ENCODE measurements at regions not wholly inside any gene's neighbourhood (a gene's known extent, or its start where the extent isn't known, plus 50 kb on each side); places are given as distances from the start of the nearest gene placed in this dataset.

DNA sequence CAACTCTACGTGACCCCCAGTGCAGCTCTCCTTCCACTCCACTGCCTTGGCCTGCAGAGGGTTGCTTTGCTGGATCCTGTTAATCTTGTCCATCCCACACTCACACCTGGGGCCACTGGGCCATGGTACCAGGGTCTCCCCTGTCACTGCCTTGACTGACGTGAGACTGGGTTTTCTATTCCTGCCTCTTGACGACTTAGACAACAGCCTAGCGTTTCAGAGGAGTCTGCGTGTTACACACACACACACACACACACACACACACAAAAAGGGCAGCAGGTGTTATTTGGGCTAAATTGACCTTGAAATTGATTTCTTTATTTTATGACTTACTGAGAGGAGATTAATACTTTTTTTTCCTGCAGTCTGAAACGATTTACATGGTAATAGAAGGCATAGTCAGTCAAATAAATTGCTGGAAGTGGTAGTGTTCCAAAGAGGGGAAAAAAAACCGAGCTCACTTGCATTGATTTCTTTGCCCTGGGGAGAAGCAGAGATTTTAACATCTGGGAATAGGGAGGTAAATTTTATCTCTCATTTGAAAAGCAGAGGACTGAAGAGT, 492.3 kb upstream of the EEF2KMT start:
- peaks cover 4% of the 10 kb centered on the region for H3K9me3 Mint-ChIP-seq

DNA sequence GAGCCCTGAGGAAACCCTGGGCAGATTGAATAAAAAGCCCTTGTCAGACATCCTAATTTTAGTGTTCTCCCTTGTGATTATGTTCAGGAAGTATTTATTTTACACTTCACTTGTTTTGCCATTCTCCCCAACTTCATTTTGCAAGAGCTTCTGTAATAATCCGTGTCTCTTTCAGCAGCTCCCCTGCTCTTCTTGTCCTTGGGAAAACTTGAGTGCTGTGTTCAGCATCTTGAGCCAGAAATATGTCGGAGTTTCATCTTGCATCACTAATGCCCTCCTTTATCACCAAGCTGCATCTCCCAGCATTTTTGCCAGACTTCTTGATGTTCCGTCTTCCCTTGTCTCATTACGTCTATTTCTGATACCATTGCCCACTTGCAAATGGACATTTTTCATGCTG, 486.5 kb upstream of the EEF2KMT start:
- H3K9me3 Mint-ChIP-seq, result peaks cover 12% of the 10 kb centered on the region
- H3K4me3 Mint-ChIP-seq, result no peak overlapping the region
- H3K36me3 Mint-ChIP-seq, result no peaks in the 10 kb centered on the region
- peaks cover 7% of the 10 kb centered on the region for H3K27me3 Mint-ChIP-seq
- no peaks in the 10 kb centered on the region for H3K4me1 Mint-ChIP-seq
- no peak overlapping the region for H3K27ac Mint-ChIP-seq
- no peak for ATAC-seq

More for the DNA sequence above, 492.3 kb upstream of the EEF2KMT start:
- no peaks in the 10 kb centered on the region for H3K4me1 Mint-ChIP-seq
- no peaks in the 10 kb centered on the region for H3K27me3 Mint-ChIP-seq
- H3K36me3 Mint-ChIP-seq, result no peaks in the 10 kb centered on the region
- H3K4me3 Mint-ChIP-seq, result no peak overlapping the region
- H3K27ac Mint-ChIP-seq, result no peak overlapping the region
- ATAC-seq, result no peak

DNA sequence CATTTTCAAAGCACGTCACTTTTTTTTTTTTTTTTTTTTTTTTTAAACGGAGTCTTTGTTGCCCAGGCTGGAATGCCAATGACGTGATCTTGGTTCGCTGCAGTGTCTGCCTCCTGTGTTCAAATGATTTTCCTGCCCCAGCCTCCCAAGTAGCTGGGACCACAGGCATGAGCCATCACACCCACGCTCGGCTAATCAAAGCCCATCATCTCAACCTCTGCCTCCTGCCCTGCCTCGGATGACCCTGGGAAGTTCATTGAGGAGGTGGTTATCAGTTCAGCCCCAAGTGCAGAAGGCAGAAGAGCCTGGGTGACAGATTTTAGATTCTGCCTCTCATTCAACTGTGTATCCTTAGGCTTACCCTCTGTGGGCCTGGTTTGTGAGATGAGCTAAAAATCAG, 484.9 kb upstream of the EEF2KMT start:
- no peak for ATAC-seq
- peaks cover 8% of the 10 kb centered on the region for H3K9me3 Mint-ChIP-seq
- peaks cover 9% of the 10 kb centered on the region for H3K27me3 Mint-ChIP-seq
- H3K4me3 Mint-ChIP-seq, result no peak overlapping the region
- no peaks in the 10 kb centered on the region for H3K36me3 Mint-ChIP-seq
- no peak overlapping the region for H3K27ac Mint-ChIP-seq
- H3K4me1 Mint-ChIP-seq, result no peaks in the 10 kb centered on the region

DNA sequence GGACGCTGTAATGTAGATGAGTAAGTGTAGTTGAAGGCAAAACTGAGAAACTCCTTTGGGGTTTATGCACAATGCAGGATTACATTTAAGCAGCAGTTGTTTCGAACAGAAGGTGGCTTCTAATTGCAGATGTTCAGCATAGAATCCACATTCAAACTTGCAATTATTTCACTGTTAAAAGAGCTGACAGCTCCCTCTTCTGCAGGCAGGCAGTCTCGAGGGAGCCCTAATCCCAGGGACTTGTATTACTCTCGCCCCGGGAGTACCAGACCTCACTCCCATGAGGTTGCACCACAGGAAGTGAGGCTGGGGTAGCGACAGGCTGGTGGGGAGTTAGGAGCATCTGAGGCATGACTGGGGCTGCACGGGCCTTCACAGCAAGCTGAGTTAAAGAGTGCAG, 484.3 kb upstream of the EEF2KMT start:
- H3K36me3 Mint-ChIP-seq, result no peaks in the 10 kb centered on the region
- H3K9me3 Mint-ChIP-seq, result peaks cover 8% of the 10 kb centered on the region
- no peak overlapping the region for H3K4me3 Mint-ChIP-seq
- H3K27ac Mint-ChIP-seq, result no peak overlapping the region
- H3K4me1 Mint-ChIP-seq, result no peaks in the 10 kb centered on the region
- H3K27me3 Mint-ChIP-seq, result peaks cover 9% of the 10 kb centered on the region
- ATAC-seq, result no peak

DNA sequence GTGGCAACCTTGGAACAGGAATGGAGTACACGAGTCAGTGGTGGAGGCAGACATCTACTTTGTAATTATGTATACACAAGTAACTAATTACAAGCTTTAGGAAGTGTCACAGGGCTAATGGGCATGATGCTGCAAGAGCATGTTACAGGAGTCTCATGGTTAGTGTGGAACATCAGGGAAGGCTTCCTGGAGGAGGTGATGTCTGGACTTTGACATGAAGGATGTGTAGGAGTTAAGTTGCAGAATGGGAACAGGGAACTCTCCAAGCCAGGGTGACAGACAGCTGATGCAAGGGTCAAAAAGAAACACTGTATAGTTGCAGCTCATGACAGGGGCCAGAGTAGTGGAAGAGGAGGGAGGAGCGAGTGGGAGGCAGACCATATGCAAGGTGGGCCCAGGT, 483.8 kb upstream of the EEF2KMT start:
- Mint-ChIP-seq H3K9me3 (peaks cover 8% of the 10 kb centered on the region), H3K27ac (no peak overlapping the region), H3K4me3 (no peak overlapping the region), H3K27me3 (peaks cover 9% of the 10 kb centered on the region), H3K36me3 (no peaks in the 10 kb centered on the region), H3K4me1 (no peaks in the 10 kb centered on the region)
- ATAC-seq, result no peak

DNA sequence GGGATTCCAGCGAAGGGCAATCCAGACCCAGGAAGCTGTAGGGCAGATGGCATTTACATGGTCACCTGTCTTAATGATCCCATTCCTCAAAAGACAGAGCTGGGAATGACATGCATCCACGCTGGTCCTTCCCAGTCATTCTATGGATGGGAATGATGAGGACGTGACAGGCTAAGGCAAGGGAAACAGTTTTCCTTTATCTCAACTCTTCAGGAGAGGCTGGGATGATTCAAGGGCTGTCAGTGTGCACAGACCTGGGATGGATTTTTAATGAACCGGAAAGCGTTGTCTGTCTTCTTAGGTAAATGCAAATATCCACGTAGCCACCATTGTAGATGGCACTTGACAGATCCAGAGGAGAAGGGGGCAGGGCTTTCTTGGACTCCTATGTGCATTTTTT, 483.2 kb upstream of the EEF2KMT start:
- Mint-ChIP-seq H3K36me3 (no peaks in the 10 kb centered on the region), H3K27me3 (peaks cover 9% of the 10 kb centered on the region), H3K4me3 (no peak overlapping the region), H3K4me1 (no peaks in the 10 kb centered on the region), H3K27ac (no peak overlapping the region), H3K9me3 (peaks cover 8% of the 10 kb centered on the region)
- ATAC-seq, result no peak

DNA sequence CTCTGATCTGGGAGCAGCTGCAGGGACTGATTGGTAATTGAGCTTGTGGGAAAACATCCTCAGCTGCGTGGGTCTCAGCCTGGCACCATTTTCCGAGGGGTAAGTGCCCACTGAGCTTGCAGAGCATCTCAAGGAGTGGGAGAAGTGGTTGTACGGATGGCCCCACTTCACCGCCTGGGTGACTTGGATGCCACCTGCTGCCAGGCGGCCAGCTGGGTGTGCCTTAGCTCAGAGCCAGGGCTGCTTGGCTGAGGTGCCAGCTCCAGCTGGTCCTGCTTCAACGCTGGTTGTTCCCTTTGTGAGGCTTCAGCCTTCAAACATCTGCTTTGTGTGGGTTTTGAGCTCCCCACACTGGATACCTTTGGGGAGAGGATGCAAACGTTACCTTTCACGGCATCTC, 482.7 kb upstream of the EEF2KMT start:
- peaks cover 9% of the 10 kb centered on the region for H3K27me3 Mint-ChIP-seq
- no peak for ATAC-seq
- no peaks in the 10 kb centered on the region for H3K36me3 Mint-ChIP-seq

DNA sequence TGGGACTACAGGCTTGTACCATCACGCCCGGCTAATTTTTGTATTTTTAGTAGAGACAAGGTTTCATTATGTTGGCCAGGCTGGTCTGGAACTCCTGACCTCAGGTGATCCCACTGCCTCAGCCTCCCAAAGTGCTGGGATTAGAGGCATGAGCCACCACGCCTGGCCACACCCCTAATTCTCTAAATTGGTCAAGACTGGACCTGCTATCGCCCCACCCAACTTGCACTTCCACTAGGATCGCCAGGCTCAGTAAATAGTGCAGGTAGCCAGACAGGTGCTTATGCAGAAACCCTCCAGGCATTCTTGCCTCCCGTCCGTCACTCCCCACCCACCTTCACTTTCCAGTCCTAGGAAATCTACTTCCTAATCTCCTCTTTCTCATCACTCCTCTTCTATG, 481.4 kb upstream of the EEF2KMT start:
- Mint-ChIP-seq H3K4me3 (no peak overlapping the region), H3K9me3 (peaks cover 8% of the 10 kb centered on the region)

More for the DNA sequence above, 482.7 kb upstream of the EEF2KMT start:
- H3K27ac Mint-ChIP-seq, result no peak overlapping the region
- no peak overlapping the region for H3K4me3 Mint-ChIP-seq
- H3K4me1 Mint-ChIP-seq, result no peaks in the 10 kb centered on the region
- H3K9me3 Mint-ChIP-seq, result peaks cover 8% of the 10 kb centered on the region

DNA sequence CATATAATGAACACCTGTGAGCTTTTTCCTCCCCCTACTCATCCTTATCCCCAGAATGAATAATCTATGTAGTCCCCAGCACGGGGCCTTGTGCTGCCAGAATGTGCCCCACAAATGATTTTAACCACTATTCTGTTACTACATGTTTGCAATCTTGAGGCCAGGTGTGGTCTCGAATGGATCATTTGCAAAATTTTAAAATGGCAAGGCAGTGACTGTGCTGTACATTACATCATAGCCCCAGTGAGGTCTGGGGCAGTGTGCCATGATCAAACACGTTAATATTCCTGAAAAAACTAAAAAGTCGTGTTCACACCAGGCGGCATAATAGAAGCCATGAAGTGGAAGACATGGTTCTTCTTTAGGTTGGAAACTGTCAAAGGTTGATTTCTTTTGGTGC, 479.9 kb upstream of the EEF2KMT start:
- H3K9me3 Mint-ChIP-seq, result peaks cover 14% of the 10 kb centered on the region
- H3K4me1 Mint-ChIP-seq, result no peaks in the 10 kb centered on the region
- H3K36me3 Mint-ChIP-seq, result no peaks in the 10 kb centered on the region
- no peak overlapping the region for H3K4me3 Mint-ChIP-seq
- H3K27me3 Mint-ChIP-seq, result peaks cover 9% of the 10 kb centered on the region
- H3K27ac Mint-ChIP-seq, result no peak overlapping the region
- no peak for ATAC-seq

More for the DNA sequence above, 481.4 kb upstream of the EEF2KMT start:
- peaks cover 9% of the 10 kb centered on the region for H3K27me3 Mint-ChIP-seq
- ATAC-seq, result no peak
- no peaks in the 10 kb centered on the region for H3K4me1 Mint-ChIP-seq
- H3K36me3 Mint-ChIP-seq, result no peaks in the 10 kb centered on the region
- no peak overlapping the region for H3K27ac Mint-ChIP-seq

DNA sequence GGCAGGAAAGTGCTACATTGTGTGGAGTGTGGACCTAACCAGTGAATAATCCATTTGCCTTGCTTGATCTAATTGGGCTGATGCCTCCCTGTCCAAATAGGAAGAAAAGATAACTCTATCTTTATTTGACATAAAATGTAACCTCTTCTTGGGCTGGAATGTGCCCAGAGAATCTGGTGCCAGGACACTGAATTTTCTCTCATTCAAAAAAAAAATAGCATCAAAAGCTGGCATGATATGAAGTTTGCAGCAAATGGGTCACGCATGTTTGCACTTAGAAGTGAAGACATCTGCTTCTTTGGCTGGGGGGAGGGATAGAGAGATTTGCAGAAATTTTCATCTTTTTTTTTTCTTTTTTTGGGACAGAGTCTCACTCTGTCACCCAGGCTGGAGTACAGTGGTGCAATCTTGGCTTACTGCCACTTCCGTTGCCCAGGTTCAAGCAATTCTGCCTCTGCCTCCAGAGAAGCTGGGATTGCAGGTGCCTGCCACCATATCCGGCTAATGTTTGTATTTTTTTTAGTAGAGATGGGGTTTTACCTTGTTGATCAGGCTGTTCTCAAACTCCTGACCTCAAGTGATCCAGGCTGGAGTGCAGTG, 478.2 kb upstream of the EEF2KMT start:
- no peak for ATAC-seq
- H3K4me3 Mint-ChIP-seq, result no peak overlapping the region
- peaks cover 19% of the 10 kb centered on the region for H3K9me3 Mint-ChIP-seq
- no peaks in the 10 kb centered on the region for H3K36me3 Mint-ChIP-seq
- H3K27me3 Mint-ChIP-seq, result peaks cover 9% of the 10 kb centered on the region
- H3K27ac Mint-ChIP-seq, result no peak overlapping the region
- H3K4me1 Mint-ChIP-seq, result no peaks in the 10 kb centered on the region

DNA sequence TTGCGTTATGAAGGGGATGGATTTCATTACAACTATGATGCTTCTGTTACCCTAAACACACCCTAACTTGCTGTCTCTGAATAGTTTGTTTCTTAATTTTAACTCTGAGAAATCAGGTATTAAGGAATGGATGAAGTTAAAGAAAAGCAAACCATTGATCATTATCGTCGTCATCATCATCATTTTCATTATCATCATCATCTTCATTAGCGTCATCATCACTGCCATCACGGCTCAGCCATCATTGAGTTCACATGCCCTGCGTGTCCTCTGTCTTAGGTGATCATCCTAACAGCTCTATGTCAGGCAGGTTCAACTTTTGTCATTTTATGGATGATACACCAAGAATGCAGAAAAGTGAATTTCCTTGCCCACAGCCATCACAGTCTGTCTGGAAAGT, 477.5 kb upstream of the EEF2KMT start:
- no peaks in the 10 kb centered on the region for H3K36me3 Mint-ChIP-seq
- peaks cover 9% of the 10 kb centered on the region for H3K27me3 Mint-ChIP-seq
- no peak for ATAC-seq
- peaks cover 19% of the 10 kb centered on the region for H3K9me3 Mint-ChIP-seq
- no peak overlapping the region for H3K4me3 Mint-ChIP-seq
- H3K4me1 Mint-ChIP-seq, result no peaks in the 10 kb centered on the region
- H3K27ac Mint-ChIP-seq, result no peak overlapping the region

DNA sequence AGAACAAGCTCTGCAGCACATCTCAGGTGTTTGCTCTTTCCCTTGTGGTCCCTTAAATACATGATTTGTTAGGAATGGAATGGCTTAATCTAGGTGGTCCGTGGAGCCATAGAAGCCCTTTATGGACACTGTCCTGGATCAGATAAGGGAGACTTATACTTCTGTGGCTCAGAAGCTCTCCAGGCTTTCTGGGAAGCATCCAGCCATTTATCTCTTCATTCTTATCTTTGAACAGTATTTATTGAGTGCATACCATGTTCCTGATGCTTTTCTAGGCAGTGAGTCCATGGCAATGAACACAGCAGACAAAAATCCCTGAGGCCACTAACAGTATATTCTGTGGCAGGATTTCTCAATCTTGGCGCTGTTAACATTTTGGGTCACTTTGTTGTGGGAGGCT, 474.5 kb upstream of the EEF2KMT start:
- Mint-ChIP-seq H3K4me3 (no peak overlapping the region), H3K27me3 (no peaks in the 10 kb centered on the region), H3K4me1 (no peaks in the 10 kb centered on the region), H3K27ac (no peak overlapping the region), H3K36me3 (no peaks in the 10 kb centered on the region), H3K9me3 (peaks cover 15% of the 10 kb centered on the region)
- ATAC-seq, result no peak

DNA sequence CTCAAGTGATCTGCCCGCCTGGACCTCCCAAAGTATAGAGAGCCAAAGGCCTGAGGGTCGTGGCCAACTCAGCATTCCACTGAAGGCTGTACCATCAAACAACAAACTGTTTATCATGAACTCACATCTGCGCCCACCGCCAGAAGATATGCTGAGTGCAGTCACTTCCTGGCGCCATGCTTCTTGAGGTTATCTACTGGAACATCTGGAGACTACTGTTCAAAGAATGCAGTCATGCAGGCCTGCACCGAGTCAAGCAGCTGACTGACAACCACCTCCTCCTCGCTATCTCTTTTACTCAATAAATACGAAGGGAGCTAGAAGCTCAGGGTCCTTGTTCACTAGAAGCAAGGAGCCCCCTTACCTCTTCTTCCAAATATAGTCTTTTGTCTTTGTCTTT, 473.9 kb upstream of the EEF2KMT start:
- Mint-ChIP-seq H3K4me3 (no peak overlapping the region), H3K27ac (no peak overlapping the region), H3K36me3 (no peaks in the 10 kb centered on the region), H3K4me1 (no peaks in the 10 kb centered on the region), H3K9me3 (peaks cover 15% of the 10 kb centered on the region), H3K27me3 (no peaks in the 10 kb centered on the region)
- ATAC-seq, result no peak

DNA sequence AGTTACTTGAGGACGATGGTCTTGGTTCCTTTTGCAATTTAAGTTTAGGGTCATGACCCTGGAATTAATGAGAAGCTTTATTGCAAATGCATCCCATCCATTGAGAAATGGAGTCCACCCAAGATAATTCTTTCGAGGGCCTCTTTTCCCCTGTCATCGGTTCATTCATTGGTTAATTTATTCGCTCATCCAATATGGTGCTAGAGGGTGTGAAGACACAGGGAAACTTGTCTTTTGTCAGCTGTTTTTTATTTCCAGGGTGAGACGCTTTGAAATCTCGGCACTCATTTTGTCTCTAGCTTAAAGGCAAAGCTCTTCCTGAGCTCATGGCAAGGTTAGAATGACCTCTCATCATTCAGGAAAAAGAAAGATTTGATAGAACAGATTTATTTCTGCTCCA, 464.2 kb upstream of the EEF2KMT start:
- Mint-ChIP-seq H3K9me3 (peaks cover 20% of the 10 kb centered on the region), H3K4me1 (no peaks in the 10 kb centered on the region), H3K27me3 (no peaks in the 10 kb centered on the region), H3K27ac (no peak overlapping the region), H3K36me3 (no peaks in the 10 kb centered on the region), H3K4me3 (no peak overlapping the region)
- no peak for ATAC-seq

DNA sequence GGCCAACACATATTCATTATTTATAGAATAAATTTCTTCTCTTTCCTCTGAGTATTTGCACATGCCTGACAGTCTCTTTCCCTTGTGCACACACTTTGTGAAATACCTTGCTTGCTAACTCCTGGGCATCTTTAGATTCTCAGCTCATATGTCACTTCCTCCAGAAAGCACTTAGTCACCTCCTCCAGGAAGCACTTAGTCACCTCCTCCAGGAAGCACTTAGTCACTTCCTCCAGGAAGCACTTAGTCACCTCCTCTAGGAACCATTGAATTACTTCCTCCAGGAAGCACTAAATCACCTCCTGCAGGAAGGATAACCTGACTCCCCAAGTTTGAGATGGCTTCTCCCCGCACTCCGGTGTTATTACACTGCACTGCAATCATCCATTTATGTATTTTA, 462.5 kb upstream of the EEF2KMT start:
- H3K27me3 Mint-ChIP-seq, result no peaks in the 10 kb centered on the region
- no peak for ATAC-seq
- H3K27ac Mint-ChIP-seq, result no peak overlapping the region
- no peak overlapping the region for H3K4me3 Mint-ChIP-seq
- H3K36me3 Mint-ChIP-seq, result no peaks in the 10 kb centered on the region
- peaks cover 20% of the 10 kb centered on the region for H3K9me3 Mint-ChIP-seq
- no peaks in the 10 kb centered on the region for H3K4me1 Mint-ChIP-seq

DNA sequence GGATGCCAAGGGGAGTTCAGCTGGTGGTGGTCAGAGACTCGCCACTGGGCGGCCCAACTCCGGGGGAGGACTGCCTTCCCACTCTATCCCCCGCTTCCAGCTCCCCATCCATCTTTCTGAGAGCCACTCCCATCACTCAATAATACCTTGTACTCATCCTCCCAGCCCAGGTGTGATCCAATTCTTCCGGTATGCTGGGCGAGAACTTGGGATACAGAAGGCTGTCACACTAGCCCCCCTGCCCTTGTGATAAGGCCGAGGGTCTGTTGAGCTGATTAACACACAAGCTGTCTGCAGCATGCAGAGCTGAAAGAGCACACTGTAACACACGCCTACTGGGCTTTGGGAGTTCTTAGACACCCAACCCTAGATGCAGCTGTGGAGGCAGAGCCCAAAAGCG, 460.4 kb upstream of the EEF2KMT start:
- H3K4me1 Mint-ChIP-seq, result no peaks in the 10 kb centered on the region
- H3K27me3 Mint-ChIP-seq, result no peaks in the 10 kb centered on the region
- H3K36me3 Mint-ChIP-seq, result no peaks in the 10 kb centered on the region
- no peak overlapping the region for H3K27ac Mint-ChIP-seq
- H3K4me3 Mint-ChIP-seq, result no peak overlapping the region
- ATAC-seq, result no peak
- H3K9me3 Mint-ChIP-seq, result peaks cover 17% of the 10 kb centered on the region
